ENCODE measurements at regions not wholly inside any gene's neighbourhood (a gene's known extent, or its start where the extent isn't known, plus 50 kb on each side); places are given as distances from the start of the nearest gene placed in this dataset.

DNA sequence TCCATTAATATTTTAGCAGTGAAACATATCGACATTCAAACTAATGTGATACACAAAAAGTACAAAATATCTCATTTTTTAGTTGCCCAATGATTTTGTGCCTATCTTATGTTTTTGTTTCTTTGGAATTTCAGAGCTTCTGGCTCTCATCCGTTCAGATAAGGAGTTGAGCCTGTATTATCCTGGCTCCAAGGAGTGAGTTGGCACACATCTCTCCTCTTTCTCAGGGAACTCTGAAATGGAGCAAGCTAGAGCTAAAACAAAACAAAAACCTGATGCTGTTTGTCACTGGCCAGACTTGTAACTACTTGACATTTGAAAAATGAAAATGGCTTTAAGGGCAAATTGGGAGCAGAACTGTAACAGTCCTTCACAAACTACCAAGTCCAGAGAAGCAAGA lies 131.3 kb upstream of the SLC28A3 start:
- TF ChIP-seq CTCF (conservative IDR thresholded peaks at IDR 0.05; ENCODE audit: low read depth, low read length) (no peak), EZH2 (IDR thresholded peaks at IDR 0.05; ENCODE audit: low read length, unreplicated experiment) (no peak), EZH2phosphoT487 (IDR thresholded peaks at IDR 0.05; ENCODE audit: borderline replicate concordance, low read length) (no peak)
